A549 (cell line): ENCODE measurements at regions not wholly inside any gene's neighbourhood (a gene's known extent, or its start where the extent isn't known, plus 50 kb on each side); places are given as distances from the start of the nearest gene placed in this dataset.

Source experiments
- JUN ChIP-seq, 2 experiments: fragments of >200 bp; sonication (Bioruptor Twin); formaldehyde crosslinking; IDR thresholded peaks; 2 replicates in 1 of 2; 3 replicates in 1 of 2; pipeline ENCODE4 v1.6.1; 2016 to 2017
- JUNB ChIP-seq: fragments of >200 bp; sonication (Bioruptor Twin); formaldehyde crosslinking; IDR thresholded peaks from 2 replicates; pipeline ENCODE4 v1.6.1; 2016
- MYC ChIP-seq: IDR thresholded peaks from 2 replicates; pipeline ENCODE4 v1.6.1; 2012; ENCODE audit warnings: mild to moderate bottlenecking, inconsistent platforms, low read length, improper control_type of control experiment, borderline replicate concordance
- POLR2A ChIP-seq: IDR thresholded peaks from 2 replicates; pipeline ENCODE4 v1.6.1; 2012; ENCODE audit warnings: mild to moderate bottlenecking, low read length
- POLR2AphosphoS2 ChIP-seq: conservative IDR thresholded peaks from 2 replicates; pipeline ENCODE4 v1.6.1; 2012; ENCODE audit warnings: low read length, improper control_type of control experiment, inconsistent platforms
- RCOR1 ChIP-seq: fragments of 150-350 bp; IDR thresholded peaks from 2 replicates; pipeline ENCODE4 v1.6.1; 2014; ENCODE audit warnings: antibody characterized with exemption, low read length, low read depth
- ZC3H11A ChIP-seq: fragments of 450-650 bp; IDR thresholded peaks from 2 replicates; pipeline ENCODE4 v1.6.1; 2014; ENCODE audit warnings: antibody characterized with exemption, mild to moderate bottlenecking
- TF ChIP-seq, protein P1 (sequence below): fragments of >200 bp; sonication (Bioruptor Twin); formaldehyde crosslinking; IDR thresholded peaks from 3 replicates; pipeline ENCODE4 v1.5.1; 2016
- TF ChIP-seq, protein P2 (sequence below): fragments of 200-600 bp; sonication (generic); IDR thresholded peaks from 2 replicates; pipeline ENCODE4 v1.6.1; 2016; ENCODE audit warnings: antibody characterized with exemption, mild to moderate bottlenecking, moderate library complexity

DNA sequence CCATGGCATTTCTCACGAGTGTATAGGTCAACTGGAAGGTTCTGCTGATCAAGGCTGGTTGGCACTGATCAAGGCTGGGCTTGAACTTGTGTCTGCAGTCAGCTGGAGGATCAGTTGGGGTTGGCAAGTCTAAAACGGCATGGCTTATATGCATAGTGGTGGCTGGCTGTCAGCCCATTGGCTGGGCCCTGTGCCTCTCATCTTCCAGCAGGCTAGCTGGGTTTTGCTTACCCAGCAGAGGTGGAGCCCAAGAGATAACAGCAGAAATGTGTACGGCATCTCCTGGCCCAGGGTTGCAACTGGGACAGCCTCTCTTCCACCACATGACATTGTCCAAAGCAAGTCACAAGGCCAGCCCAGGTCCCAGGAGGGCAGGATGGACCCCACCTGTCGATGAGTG is 158.2 kb downstream of the BMP7 start:
- TF ChIP-seq, protein P1, sequence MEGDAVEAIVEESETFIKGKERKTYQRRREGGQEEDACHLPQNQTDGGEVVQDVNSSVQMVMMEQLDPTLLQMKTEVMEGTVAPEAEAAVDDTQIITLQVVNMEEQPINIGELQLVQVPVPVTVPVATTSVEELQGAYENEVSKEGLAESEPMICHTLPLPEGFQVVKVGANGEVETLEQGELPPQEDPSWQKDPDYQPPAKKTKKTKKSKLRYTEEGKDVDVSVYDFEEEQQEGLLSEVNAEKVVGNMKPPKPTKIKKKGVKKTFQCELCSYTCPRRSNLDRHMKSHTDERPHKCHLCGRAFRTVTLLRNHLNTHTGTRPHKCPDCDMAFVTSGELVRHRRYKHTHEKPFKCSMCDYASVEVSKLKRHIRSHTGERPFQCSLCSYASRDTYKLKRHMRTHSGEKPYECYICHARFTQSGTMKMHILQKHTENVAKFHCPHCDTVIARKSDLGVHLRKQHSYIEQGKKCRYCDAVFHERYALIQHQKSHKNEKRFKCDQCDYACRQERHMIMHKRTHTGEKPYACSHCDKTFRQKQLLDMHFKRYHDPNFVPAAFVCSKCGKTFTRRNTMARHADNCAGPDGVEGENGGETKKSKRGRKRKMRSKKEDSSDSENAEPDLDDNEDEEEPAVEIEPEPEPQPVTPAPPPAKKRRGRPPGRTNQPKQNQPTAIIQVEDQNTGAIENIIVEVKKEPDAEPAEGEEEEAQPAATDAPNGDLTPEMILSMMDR: no peak
- TF ChIP-seq POLR2A (no peak), JUNB (no peak), JUN (IDR thresholded peaks at IDR 0.05) (no peak), ZC3H11A (no peak), RCOR1 (no peak), MYC (no peak), POLR2AphosphoS2 (no peak)
- TF ChIP-seq, protein P2, sequence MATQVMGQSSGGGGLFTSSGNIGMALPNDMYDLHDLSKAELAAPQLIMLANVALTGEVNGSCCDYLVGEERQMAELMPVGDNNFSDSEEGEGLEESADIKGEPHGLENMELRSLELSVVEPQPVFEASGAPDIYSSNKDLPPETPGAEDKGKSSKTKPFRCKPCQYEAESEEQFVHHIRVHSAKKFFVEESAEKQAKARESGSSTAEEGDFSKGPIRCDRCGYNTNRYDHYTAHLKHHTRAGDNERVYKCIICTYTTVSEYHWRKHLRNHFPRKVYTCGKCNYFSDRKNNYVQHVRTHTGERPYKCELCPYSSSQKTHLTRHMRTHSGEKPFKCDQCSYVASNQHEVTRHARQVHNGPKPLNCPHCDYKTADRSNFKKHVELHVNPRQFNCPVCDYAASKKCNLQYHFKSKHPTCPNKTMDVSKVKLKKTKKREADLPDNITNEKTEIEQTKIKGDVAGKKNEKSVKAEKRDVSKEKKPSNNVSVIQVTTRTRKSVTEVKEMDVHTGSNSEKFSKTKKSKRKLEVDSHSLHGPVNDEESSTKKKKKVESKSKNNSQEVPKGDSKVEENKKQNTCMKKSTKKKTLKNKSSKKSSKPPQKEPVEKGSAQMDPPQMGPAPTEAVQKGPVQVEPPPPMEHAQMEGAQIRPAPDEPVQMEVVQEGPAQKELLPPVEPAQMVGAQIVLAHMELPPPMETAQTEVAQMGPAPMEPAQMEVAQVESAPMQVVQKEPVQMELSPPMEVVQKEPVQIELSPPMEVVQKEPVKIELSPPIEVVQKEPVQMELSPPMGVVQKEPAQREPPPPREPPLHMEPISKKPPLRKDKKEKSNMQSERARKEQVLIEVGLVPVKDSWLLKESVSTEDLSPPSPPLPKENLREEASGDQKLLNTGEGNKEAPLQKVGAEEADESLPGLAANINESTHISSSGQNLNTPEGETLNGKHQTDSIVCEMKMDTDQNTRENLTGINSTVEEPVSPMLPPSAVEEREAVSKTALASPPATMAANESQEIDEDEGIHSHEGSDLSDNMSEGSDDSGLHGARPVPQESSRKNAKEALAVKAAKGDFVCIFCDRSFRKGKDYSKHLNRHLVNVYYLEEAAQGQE: no peak
